ENCODE measurements at regions not wholly inside any gene's neighbourhood (a gene's known extent, or its start where the extent isn't known, plus 50 kb on each side); places are given as distances from the start of the nearest gene placed in this dataset.

- DNase-seq = no peak
Measured at GRCh38 chr10:4519658-4520402, 306.2 kb upstream of the AKR1E2 start.

DNA sequence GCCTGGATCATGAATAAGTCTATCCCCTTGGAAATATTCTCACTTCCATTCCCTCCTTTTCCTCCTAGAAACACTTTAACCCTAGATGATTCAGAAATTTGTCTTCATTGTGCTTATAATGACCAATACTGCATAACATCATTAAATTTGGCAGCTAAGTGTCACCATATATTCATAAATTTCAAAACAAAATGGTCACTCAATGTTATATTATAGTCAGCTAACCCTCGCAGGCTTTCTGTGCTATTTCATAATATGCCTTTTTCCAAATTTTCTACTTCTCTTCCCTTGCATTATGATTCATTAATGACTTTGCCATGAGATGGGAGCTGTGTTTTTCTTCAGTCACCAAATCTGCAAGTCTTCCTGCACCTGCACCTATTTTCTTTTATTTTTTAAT lies 308.3 kb upstream of the AKR1E2 start:
- DNase-seq = no peak

DNA sequence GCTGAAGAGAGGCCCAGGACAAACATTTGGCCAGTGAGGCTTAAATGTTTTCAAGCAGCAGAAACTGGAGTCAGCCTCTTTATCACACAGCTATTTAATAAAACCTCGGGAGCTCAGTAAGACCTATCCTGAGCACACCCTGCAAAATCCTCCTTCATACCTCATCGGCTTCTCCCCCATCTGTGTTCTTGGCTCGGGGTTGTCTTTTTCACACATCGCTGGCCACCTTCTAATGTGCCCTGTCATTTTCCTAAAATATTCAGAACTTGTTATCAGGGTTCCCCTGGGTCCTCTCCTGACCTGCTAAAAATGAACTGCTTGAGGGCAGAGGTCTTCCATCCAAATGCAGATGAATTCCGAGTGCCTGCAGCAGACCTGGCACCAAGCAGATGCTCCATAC lies 310.3 kb upstream of the AKR1E2 start:
- DNase-seq = no peak

- DNase-seq = no peak
Measured at GRCh38 chr10:4514445-4515108, 311.4 kb upstream of the AKR1E2 start.

DNA sequence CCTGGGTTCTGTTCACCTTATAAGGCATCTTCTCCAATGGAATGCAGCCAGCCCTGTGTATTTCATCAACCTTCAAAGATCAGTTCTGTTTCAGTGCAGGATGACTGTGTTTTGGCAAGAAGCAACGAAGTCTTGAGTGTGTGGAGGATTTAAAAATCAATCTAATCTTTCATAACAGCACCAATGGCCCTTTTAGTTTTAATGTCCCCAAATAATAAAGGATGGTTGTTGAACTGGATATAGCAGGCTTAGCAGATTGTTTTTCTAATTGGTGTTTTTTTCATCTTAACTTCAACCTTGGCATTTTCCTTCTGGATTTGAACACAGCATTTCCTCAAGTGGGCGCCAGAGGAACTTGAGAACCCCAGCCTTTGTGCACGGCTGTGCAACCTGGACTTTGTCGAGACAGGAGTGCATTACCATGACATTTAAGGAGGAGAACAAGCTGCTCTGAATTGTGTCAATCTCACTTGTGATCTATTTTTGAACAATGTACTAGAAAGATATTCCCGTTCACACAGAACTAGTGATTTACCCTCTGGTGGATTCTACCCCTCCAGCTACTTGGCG lies 313.3 kb upstream of the AKR1E2 start:
- DNase-seq = no peak

GRCh38 chr10:4512196-4512595 lies 313.8 kb upstream of the AKR1E2 start:
- DNase-seq = no peak

DNA sequence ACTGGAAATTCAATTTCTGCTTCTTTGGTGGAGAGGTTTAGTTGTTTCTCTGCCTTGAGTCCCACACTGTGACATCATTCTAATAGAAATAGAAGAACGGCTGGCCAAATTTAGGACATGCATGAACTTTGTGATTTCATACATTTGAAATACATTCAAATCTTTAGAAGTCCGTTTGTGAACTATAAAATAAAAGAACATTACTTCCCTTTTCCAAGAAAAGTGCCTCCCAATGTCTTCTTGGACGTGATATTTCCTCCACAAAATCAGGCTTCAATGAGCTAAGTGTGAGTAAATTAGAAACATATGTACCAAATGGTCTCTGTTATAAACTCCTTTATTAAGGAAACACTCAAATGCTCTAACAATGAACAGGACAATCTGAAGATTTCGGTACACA lies 314.5 kb upstream of the AKR1E2 start:
- DNase-seq = no peak

GRCh38 chr10:4509405-4509804 lies 316.6 kb upstream of the AKR1E2 start:
- DNase-seq = no peak

GRCh38 chr10:4506095-4506494 lies 319.9 kb upstream of the AKR1E2 start:
- no peak for DNase-seq

DNA sequence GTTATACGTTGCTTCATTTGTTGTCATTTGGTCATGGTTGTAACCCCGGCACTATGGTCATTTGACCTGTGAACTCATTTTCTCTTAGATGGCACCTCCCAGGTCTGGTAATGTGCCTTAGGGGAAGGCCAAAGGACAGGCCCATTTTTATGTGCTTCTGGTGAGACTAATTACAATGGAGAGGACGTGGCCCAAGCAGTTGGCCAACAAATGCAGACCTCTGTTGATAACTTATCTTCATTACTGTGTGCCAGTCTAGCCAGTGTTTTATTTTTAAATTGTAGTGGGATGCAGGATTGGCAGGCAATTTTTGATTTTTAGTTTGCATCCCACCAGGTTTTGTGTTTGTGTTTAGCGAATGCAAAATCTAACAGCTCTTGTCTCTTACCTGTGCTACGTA lies 321.5 kb upstream of the AKR1E2 start:
- no peak for DNase-seq

- no peak for DNase-seq
Measured at GRCh38 chr10:4503076-4503475, 322.9 kb upstream of the AKR1E2 start.

GRCh38 chr10:4501306-4501705 lies 324.7 kb upstream of the AKR1E2 start:
- no peak for DNase-seq

DNA sequence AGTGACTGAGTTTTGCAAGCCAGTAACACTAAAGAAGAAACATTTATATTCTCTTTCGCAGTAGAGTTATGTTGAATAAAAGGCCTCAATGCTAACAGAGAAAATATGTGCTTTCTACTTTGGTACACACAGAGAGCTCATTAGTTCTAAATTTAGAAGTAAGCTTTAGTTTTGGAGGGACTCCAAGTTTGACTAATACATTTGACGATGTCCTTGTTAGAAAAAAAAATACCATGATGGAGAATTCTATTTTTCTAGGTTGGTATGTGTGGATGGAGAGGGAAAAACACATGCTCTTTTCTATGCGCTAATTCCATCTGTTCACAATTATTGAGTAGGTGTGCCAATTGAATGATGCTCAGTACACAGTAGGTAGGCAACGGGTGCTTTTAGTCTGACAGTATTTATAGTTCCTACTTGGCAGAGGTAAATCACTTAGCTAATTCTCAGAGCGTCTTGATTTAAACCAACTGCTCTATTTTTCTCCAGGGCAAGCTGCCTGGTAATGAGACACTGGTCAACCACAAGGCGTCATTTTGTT lies 327.2 kb upstream of the AKR1E2 start:
- DNase-seq = no peak

DNA sequence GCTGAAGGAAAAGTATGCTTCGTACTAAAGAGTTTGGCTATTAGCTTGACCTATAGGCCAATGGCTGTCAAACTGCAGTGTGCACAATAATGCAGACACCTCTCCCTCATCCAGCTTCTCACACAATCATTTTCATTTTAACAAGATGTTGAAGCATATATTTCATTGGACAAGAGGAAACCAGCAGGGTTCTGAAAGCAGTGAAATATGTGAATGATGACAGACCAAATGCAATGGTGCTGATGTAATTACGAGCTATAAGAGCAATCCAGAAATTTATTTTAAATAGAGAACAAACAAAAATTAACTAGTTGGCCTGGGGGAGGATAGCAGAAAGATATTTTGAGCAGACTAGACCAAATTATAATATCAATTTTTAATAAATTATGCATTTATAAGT lies 331.5 kb upstream of the AKR1E2 start:
- DNase-seq = no peak

DNA sequence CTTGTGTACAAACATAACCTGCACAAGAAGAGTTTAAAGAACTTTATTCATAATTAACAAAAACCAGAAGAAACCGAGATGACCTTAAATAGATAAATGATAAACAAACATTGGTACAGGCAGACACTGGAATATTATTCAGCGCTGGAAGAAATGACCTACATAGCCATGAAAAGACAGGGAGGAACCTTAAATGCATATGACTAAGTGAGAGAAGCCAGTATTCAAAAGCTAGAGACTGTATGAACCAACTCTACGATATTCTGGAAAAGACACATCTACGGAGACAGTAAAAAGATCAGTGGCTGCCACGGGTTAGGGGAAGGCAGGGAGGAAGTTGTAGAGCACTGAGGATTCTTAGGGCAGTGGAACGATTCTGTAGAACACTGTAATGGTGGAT lies 333.8 kb upstream of the AKR1E2 start:
- no peak for DNase-seq

GRCh38 chr10:4488904-4489303 lies 337.1 kb upstream of the AKR1E2 start:
- DNase-seq = no peak

GRCh38 chr10:4485636-4486035 lies 340.4 kb upstream of the AKR1E2 start:
- DNase-seq = no peak

- DNase-seq = no peak
Measured at GRCh38 chr10:4483811-4484210, 342.2 kb upstream of the AKR1E2 start.

DNA sequence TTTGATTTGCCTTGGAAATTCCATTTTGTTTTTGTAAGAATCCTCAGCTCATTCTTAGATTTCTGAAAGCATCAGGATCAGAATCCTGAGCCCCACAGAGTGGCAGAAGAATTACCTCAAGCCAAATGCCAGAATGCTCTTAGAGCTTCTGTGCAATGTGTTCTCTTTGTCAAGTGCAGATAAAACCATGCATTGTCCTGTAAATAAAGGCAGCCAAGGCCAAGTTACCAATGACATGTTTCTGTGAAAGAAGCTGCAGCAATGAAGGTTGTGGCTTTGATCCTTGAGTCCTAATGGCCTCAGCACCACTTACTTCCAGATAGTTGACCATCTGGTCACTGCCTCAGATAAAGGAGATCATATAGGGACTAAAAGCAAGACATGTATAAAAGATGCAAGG lies 343.3 kb upstream of the AKR1E2 start:
- no peak for DNase-seq

DNA sequence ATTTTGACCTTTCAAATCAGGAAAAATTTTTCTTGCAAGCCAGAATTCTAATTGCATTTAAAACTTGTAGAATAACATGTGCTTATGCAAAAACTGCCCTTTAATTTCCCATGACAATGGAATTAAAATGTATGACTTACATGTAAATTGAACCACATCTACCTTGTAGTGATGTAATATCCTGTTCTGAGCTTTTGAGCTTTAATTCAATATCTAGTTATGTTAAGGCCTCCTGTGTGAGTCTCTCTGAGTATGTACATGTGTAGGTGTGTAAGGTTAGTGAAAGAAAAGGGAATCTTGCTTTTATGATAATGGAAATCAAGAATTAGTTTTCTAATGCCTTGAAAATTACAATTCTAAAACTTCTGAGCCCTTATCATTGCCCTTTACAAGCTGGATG lies 344.8 kb upstream of the AKR1E2 start:
- DNase-seq = no peak

DNA sequence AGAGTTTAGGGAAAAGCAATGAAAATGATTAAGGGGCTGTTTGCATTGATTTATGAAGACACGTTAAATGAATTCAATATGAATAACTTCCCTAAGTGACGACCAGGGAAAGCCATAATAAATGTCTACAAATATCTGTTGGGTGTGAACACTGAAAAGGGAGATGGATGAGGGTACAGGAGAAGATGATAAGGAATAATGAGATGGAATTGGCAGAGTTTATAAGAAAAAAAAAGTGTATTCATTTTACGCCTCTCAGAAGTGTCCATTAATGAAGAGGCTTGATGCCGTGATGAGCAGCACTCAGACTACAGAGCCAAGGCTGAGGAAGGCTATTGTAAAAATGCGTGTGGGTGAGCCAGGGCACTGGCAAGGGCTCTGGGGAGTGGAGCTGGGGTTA lies 346.7 kb upstream of the AKR1E2 start:
- DNase-seq = no peak

GRCh38 chr10:4477664-4478063 lies 348.3 kb upstream of the AKR1E2 start:
- no peak for DNase-seq

DNA sequence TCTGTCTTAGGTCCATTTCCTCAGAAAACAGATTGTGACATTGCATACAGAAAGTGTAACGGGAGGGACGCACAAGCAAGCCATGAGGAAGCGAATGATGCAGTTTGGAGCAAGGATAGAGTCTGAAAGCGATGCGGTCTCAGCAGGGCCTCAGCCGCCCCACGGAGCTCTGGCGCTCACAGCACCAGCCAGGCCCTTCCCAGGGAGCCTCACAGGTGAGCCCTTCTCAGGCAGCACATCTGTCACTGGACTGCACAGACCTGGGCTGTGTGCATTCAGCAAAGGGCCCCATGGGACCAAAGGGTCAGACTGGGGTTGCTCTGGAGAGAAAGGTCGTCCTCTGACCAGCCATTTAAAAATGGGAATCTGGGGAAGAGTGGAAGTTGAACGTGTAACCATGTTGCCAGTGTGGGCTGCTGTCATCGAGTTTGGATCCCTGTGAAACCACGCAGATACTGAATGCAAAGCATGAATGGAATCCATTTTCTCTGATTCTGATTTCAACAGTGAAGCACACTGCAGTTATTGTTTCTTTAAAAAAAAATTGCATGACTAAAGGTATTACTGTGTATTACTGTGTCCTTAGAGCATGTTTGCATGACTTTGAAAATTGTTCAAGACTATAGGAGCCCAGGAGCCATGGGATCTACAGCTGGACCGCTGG lies 350.0 kb upstream of the AKR1E2 start:
- DNase-seq = no peak

GRCh38 chr10:4474829-4475228 lies 351.2 kb upstream of the AKR1E2 start:
- no peak for DNase-seq
